ENCODE measurements at regions not wholly inside any gene's neighbourhood (a gene's known extent, or its start where the extent isn't known, plus 50 kb on each side); places are given as distances from the start of the nearest gene placed in this dataset.
A peak's percentile ranks its signal among the peaks of the same experiment; 100 is the strongest.

DNA sequence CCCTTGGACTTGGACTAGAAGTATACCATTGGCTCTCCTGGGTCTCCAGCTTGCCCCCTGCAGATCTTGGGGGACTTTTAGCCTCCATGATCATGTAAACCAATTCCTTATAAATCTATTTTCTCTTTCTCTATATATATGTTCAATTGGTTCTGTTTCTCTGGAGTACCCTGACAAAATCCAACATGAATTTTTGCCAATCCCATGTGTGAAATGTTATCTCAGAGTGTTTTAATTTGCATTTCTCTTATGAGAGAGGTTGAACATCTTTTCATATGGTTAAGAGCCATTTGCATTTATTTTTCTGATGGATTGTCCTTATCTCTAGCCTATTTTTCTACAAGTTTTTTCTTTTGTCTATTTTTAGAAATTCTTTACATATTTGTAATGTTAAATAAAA lies 131.7 kb upstream of the NEO1 start:
- DNase-seq = no peak

DNA sequence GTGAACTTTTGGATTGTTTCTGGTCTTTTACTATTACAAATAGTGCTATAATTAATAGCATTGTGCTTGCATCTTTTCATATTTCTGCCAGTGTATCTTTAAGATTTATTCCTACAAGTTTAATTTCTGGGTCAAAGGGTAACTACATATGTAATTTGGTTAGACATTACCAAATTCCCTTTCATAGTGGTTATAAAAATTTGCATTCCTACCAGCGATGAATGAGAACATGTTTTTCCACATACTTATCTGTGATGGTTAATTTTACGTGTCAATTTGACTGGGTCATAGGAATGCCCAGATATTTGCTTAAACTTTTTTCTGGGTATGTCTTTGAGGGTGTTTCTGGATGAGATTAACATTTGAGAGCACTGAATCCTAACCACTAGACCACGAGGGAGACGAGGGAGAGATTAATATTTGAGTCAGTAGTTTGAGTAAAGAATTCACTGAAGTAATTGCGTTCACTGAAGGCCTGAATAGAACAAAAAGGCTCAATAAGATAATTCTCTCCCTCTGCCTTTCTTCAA lies 132.3 kb upstream of the NEO1 start:
- no peak for DNase-seq

DNA sequence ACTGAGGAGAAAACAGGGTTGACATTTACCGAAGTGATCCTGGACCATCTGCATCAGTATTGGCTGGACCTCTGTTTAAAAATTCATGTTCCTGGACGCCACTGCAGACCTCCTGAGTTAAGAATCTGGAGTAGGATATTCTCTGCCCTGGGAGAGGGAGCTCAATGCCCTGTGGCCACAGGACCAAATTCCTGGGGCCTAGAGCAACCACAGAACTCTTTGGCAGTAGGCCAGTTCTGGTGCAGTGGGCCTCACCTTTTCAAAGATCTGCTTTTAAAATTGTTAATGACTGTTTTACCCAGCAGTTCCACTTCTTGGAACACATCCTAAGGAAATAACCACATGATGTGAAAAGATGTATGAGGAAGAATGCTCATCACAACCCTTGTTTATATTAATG lies 133.3 kb upstream of the ADPGK start:
- DNase-seq = no peak

DNA sequence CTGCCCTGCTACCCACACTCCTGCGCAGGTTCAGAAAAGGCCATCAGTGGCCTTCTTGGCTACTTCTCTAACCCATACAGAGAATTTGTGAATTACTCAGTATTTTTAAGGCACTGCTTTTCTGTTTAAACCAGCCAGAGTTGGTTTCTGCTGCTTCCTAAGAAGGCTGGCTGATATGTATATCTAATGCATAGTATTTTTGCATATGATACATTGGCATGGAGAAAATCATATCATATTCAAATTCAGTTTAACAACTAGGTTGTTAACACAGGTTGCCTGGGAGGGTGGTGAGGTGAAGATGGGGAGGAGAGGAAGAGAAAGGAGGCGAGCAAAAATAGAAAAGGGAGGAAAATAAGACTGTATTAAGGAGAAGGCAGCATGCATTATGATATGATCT lies 132.8 kb upstream of the ADPGK start:
- DNase-seq = no peak

DNA sequence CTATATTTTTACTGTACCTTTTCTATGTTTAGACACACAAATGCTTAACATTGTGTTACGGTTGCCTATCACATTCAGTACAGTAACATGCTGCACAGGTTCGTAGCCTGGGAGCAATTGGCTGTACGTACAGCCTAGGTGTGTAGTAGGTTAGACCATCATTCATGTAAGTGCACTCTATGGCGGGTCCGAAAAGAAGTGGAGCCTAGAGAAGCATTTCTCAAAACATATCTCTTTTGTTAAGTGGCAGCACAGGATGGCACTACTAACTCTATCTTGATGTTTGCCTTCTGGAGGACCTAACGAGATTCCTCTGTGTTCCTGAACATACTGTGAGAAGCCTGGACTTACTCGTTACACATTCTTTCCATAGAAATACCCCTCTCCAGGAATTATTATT lies 132.3 kb upstream of the ADPGK start:
- DNase-seq = no peak

DNA sequence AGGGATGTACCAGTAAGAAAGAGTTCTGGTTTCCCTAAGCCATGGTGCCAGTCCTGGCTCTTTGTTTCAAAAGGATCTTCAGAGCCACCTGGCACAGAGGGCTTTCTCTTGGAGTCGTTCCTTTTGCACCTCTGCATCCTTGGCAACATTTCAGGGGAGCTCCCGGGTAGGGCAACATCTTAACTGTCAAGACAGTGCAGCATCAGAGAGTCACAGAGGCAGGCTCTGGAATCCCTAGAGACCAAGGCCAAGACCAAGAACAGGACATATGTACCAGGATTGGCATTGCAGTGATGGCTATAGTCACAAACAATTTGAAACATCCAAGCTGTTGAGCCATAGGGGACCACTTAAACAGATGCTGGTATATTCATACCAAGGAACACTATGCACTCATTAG lies 129.4 kb upstream of the ADPGK start:
- no peak for DNase-seq

DNA sequence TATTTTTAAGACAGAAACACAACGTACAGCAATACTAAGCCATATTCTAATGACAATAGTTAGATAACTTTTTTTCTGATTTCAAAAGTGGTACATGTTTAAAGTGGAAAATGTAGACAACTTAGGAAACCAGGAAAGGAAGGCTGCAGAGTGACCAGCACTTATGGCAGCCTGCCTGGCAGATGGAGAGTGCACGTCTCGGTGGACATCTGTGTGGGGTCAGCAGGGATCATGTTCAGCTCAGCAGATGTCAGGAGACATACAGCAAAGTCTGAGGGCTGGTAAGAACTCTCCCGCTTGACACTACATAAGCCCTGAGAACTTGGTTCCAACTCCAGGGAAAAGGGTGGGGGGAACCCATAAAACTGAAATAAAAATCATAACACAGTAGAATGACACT lies 128.6 kb upstream of the ADPGK start:
- DNase-seq = peak in 2 of 3 donors; percentile 27 to 30

DNA sequence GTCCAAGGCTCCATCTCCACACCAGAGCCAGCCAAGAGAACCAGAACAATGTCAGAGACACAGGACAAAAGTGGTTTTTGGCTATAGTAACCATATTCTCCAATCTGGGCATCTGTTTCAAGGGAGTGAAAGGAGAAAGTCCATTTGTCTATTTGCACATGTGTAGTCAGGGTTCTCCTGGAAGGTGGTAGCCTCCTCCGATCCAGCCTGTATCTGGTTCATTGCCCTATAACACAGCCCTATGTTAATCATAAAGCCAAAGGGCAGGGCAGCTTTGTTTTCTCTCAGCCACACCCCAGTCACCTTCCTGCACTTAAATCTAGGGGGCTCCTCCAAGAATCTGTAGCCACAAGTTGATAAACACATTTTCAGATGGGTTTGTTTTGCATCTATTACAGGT lies 128.1 kb upstream of the ADPGK start:
- no peak for DNase-seq

DNA sequence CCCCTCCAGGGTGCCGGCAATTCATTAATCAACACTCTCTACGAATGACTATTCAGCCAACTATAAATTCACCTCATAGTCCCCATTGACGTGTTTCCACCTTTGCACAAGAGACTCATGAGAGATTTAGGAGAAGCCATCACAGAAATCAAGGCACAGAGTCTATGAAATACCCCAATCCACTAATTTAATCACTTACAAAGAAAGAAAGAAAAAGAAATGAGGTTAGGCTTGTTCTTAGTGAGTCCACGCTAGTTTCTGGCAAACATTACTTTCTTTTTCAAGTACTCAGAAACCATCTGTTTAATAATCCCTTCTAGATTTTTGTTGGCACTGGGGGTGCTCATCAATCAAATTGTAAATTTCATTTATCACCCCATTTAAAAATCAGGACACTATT lies 125.2 kb upstream of the ADPGK start:
- DNase-seq = no peak

DNA sequence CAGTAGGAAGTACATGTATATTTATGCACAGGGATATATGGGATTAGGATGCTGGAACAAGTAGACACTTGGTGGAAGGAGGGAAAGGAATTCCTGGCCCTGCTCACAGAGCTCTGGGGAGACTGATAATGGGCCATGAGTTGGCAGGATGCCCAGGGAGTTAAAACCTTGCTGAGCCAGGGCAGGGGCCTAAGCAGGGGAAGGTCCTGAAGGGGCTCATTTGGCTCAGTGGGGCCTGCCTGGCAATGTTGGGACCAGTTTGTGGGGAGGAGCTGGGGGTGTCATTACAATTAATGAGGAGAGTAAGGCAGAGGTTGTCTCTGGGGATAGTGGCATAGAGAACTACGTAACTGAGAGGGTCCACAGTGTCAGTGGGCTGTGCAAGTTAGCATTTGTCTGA lies 124.2 kb upstream of the ADPGK start:
- DNase-seq = peak in 2 of 3 donors; percentile 23 to 30

DNA sequence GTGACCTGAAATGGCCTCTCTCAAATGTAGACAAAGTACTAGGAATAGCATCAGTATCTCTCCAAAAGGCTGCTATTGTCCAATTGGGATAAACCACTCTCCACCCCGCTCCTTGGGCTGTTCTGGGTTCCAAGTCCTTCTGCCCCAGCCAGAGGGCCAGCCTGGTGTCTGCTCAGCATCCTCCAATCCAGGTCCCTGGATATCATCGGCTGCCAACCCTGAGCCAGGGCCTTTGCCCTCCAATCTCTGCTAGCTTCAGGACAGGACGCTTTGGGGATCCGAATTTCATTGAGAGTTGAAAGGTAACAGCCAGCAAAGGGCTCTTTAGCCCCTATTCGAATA lies 119.3 kb upstream of the ADPGK start:
- no peak for DNase-seq

DNA sequence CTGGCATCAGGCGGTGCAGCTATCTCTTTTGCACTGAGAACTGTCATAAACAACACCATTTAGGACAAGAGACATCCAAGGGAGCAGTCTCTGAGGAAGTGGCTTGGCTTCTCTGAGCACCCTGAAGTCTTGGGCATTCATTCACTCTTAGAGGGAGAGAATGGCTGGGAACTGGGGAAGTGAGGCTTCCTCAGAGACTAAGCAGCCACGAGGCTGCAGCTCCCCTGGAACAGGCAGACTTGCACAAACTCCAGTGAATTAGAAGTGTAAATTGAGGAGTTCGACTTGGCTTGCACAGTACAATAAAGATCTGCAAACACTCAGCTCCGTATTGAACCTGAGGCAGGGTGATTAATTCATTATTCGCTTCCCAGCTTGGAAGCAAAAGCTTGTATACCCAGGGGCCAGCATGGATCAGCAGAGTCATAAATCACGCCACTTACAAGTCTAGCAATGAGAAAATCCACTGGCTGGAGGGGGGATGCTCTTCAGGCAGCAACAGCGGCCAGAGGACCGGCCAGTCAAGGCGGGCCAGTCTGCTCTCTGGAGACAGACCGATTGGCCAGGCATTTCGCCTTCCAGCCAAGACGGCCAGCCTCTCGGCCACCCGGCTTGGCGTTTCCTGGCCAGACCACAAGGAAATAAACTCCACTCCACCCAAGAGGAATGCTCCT lies 118.8 kb upstream of the ADPGK start:
- peak; percentile 53 to 90 (median 83) for DNase-seq

DNA sequence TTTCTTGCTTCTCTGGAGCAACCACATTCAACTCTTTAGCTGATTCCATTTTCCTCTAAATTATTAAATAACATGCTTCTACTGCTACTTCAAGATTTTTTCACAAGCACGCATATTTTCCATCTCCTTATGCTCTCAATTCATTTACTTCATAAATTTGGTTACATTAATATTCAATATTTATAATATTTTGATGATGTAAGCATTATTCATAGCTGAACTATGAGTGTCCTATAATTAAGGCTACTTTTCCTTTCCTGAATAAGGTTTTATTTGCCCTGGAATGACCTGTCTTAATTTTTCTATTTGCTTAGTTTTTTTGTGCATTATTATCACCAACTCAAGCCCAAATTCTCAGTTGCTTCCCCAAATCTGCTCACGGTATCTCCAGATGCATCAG lies 109.4 kb upstream of the ADPGK start:
- DNase-seq = no peak

DNA sequence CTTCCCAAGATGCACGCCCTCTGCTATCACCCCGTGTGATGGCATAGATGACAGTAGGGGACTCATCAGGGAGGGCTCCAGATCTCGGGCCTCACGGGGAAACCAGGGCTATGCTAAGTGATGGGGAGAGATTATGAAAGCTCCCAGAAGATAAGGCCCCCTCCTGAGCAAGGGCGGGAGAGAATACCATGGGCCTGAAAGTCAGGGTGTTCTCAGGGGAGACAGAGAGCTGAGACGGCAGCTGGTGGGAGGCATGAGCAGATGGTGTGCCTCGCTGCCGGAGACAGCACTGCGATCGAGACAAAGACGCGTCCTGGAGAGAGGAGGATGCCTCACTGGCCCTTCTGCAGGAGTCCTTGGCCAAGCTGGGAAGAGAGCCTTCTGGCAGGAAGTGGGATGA lies 106.5 kb upstream of the ADPGK start:
- DNase-seq = peak in 1 of 3 donors; percentile 31

DNA sequence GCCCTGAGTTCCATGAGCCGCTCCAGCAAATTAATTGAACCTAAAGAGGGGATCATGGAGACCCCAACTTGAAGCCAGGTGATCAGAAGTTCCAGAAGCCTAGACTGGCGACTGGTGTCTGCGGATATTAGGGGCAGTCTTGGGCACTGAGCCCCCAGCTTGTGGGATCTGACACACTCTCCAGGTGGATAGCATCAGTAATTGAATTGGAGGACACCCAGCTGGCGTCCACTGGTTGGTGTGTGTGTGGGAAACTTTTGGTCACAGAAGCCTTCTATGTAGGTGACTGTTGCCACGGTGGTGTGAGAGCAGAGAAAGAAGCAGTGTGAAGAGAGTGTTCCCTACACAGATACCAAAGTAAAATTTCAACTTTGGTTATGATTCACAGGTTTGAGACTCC lies 106.0 kb upstream of the ADPGK start:
- no peak for DNase-seq

DNA sequence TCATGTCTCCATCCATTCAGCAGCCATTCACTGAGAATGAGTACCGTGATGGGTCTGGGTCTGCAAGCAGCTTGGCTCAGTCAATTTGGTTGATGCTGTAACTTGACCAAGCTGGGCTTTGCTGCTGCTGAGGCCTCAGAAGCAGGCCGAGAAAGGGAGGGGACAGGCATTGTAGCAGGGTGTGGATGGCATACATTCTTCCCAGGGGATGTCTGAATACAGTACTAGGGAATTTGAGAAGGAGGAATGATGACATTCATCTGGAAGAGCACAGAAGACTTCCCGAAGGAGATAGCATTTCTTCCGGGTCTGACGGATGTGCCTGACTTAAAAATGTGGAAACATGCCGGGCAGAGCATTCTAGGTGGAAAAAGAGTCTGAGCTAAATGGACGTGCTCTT lies 105.3 kb upstream of the ADPGK start:
- DNase-seq = no peak

DNA sequence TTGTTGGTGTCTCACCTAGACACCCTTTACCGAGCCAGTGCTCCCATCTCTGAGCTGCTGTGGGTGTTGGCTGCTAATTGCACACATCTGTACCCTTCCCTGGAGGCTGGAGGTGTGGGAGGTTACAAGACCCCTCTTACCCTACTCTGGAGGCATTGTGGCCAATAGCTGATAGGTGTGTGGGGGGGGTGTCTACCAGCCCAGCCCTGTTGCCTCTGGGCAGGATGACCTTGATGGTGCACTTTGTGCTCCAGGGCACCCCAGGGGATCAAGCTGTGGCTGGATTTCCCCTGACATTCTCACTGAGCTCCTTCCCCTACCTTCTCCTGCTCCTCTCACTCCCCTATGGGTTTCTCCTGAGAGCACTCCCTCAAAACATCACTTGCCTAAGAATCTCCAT lies 104.7 kb upstream of the ADPGK start:
- no peak for DNase-seq

DNA sequence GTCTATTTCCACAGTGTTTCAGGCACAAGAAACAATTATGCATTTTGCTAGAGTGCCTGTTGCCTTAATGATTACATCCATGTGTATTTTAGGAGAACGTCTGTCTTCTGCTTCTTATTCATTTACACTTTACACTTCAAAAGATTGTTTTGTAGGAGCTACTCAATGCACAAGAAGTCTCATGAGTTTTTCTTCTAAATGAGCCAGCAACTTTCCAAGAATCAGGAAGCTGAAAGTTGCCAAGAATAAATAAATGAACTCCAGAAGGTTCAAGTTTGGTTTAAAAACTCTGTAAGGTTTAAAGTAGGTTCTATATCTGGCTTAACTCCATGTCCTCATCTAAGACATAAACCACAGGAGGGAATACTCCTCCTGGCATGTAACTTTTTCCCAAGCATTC lies 103.8 kb upstream of the ADPGK start:
- DNase-seq = peak in 2 of 3 donors; percentile 37 to 51

DNA sequence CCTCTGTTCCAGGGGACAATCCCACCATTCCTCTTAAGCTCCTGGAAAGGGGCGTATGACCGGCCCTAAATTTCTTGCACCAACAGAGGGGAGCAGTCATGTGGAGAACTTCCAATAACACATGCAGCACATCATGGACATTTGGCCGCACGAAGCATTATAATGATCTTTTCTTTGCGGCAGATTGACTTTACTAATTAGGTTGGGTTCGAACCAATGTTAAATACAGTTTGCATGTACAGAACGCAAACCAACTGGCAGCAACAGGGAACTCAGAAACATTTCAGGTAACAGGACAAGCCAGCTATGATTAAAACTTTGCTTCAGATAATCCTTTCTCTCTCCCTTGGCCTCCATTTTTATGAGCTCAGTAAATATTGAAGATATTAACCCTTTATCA lies 100.8 kb upstream of the ADPGK start:
- DNase-seq = no peak

DNA sequence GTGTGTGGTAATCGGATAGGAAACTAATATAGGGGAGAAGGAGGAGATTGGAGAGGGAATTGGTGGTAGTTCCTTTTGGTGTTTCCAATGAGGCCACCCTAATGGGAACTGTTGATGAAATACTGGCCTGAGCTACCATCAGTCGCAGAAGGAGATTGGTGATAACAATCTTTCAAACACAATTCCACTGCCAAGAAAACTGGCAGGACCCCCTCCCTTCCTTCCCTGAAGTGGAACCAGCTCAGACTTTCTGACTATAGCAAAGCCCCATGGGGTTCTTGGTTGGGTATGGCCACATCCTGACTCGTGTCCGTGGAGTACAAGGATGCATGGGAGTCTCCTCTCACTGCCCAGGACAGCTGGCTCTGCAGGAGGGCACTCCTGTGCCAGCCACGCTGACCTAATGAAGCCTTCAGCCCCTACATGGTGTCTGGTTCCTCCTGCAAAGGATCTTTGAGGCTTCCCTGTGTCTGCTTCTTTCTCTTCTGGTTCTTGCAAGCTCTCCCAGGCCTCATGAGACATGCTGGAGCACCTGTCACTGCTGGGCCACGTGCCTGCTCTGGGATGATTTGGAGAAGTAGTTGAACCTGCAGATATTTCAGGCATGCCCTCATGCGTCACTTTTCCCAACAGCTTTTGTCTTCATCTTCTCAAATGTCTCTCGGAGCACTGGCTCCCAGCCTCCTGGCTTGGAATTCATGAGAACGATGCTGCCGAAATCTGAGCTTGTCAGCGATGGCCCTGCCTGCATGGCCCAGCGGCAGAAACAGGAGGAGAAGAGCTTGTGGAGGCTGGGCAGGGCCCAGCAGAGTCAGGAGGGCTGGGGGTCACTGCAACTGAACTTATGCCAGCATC lies 90.0 kb upstream of the ADPGK start:
- peak; percentile 75 to 83 (median 78) for DNase-seq

DNA sequence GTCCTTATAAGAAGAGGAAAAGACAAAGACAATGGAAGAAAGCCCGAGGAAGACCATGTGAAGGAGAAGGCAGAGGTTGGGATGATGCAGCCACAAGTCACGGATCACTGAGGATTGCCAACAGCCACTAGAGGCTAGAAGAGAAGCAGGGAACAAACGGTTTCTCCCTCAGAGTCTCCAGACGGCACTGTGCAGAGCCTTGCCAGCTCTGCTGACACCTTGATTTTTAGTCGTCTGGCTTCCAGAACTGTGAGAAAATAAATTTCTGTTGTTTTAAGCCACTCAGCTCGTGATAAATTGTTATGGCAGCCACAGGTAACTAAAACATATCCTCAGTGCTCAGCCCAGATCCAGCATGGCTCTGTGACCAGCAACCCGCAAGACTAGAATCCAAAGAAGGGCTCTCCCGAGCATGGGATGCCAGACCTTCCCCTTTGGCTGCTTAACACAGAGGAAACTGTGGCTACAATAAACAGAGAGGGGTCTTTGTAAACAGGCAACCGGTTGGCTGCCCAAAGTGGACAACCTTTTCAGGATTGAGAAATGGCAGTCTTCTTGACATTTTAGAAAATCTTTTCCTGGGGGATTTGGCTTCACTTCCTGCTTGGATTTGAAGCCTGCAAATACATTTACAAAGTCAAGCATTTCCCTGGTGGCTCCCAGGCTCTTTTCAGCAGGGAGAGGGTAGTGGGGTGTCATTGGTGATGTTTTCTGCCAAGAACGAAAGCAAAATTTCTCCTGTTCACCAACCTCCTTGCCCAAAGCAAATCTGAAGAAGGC lies 88.7 kb upstream of the ADPGK start:
- no peak for DNase-seq

DNA sequence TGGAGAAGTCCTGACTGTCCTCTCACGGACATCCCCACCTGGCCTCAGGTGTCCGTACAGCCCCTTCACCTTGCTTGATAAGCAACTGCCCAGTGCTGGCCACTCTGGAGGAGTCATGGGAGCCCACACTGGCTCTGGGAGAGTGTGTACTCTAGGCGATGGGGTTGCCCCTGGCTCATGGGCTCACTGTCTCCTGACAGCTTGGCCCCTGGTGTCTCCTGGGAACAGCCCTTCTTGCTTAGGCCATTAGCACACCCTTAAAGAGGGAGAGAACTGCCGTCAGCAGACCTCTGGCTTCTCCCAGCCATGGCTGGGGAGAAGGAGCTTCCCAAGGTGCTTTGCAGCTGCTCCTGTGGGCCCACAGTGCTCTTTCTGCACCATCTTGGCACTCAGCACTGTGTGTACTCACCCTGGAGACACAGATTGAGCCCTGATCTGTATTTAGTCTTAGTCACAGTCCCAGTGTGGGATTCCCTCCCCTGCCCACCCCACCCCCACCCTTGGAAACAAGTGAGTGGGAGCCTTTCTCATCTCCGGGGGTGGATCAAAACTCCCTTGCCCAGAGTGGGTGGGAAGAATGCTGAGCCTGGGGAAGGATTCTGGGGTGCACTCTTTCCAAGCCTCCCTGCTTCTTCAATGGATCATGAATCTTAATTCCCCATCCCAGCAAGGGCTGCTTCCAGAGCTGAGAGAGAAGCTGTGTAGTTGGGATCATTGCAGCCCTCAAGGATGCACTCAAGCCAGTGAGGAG lies 83.5 kb upstream of the ADPGK start:
- no peak for DNase-seq
